ENCODE measurements at regions not wholly inside any gene's neighbourhood (a gene's known extent, or its start where the extent isn't known, plus 50 kb on each side); places are given as distances from the start of the nearest gene placed in this dataset.

DNA sequence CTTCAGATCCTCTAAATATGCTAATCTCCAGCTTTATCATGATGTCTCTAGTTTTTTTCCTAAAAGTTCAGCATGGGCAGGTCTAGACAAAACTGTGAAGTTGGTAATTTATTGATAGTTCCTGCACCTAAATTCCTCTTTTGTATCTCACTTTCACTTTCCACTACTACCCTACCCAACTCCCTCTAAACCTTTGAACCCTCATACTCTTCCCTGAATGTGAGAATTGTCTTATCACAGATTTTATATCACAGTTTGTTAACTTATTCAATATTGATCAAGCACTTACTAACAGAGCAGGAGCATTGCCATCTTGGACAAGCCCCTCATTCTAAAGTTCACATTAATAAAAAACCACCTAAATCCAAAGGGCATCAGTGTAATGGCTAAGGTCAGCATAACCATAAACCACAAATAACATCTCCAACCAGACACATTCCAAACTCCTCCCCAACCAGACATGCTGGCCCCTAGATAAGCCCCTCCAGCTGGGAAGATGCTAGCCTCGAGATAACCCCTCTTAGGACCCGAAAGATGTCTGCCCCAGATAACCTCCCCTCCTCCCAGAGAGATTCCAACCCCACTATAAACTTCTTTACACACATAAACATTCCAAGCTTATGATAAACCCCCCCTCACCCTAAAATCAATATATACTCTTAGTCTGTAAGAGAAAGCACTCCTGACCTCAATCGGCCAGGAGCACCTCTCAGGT is 78.7 kb downstream of the FSCB start:
- Histone ChIP-seq H3K4me1 (no peaks in the 10 kb centered on the region), H3K9me3 (replicated peaks in 1 of 11) (peaks cover 0 to 8% (median 0%) of the 10 kb centered on the region in 11 experiments; a peak in 2 of 22 replicates), H4K20me1 (no peaks in the 10 kb centered on the region), H3K4me2 (no peak overlapping the region), H3K36me3 (no peaks in the 10 kb centered on the region), H3K27ac (no peak overlapping the region), H3K27me3 (no peaks in the 10 kb centered on the region), H3K9ac (no peak overlapping the region), H3K4me3 (no peak overlapping the region)
- no peak for TF ChIP-seq Cebpa-rat (IDR thresholded peaks at IDR 0.05)

GRCh38 chr14:44422699-44423098 is 84.4 kb downstream of the FSCB start:
- Histone ChIP-seq H3K36me3 (no peaks in the 10 kb centered on the region), H3K27ac (no peak overlapping the region), H3K9me3 (replicated peaks in 1 of 11) (peaks cover 0 to 25% (median 8%) of the 10 kb centered on the region in 11 experiments; a peak in 12 of 22 replicates), H3K4me3 (no peak overlapping the region), H4K20me1 (no peaks in the 10 kb centered on the region), H3K4me1 (no peaks in the 10 kb centered on the region), H3K27me3 (no peaks in the 10 kb centered on the region), H3K9ac (no peak overlapping the region), H3K4me2 (no peak overlapping the region)
- TF ChIP-seq Cebpa-rat (IDR thresholded peaks at IDR 0.05), result no peak

GRCh38 chr14:44420226-44420625 is 86.9 kb downstream of the FSCB start:
- Histone ChIP-seq H3K4me3 (no peak overlapping the region), H3K4me1 (no peaks in the 10 kb centered on the region), H3K27me3 (no peaks in the 10 kb centered on the region), H3K4me2 (no peak overlapping the region), H3K9me3 (replicated peaks in 1 of 11) (peaks cover 0 to 26% (median 15%) of the 10 kb centered on the region in 11 experiments; a peak in 15 of 22 replicates), H4K20me1 (no peaks in the 10 kb centered on the region), H3K27ac (no peak overlapping the region), H3K9ac (no peak overlapping the region), H3K36me3 (no peaks in the 10 kb centered on the region)
- TF ChIP-seq Cebpa-rat (IDR thresholded peaks at IDR 0.05), result no peak

DNA sequence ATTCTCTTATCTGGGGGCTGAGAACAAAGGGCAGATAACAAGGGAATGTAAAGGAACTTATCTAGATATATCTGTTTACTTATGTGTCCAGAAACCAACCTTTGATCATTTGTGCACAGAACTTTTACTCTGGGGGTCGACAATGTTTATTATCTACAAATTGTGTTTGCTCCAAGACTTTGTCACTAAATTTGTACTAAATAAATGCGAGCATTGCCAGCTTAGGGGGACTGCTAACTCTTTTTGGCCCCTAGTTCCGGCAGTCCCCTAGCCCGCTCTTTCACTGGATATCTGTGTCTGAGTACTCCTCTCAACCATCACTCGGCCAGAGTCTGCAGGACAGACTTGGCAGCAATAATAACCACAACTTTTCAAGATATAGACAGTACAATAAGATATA is 88.2 kb downstream of the FSCB start:
- no peaks in the 10 kb centered on the region for H3K4me1 ChIP-seq
- no peak overlapping the region for H3K4me3 ChIP-seq
- no peak overlapping the region for H3K9ac ChIP-seq
- H3K4me2 ChIP-seq, result no peak overlapping the region
- H3K27me3 ChIP-seq, result no peaks in the 10 kb centered on the region
- no peak for TF ChIP-seq Cebpa-rat (IDR thresholded peaks at IDR 0.05)
- peaks cover 0 to 26% (median 15%) of the 10 kb centered on the region in 11 experiments; a peak in 15 of 22 replicates for H3K9me3 ChIP-seq (replicated peaks in 1 of 11)
- H4K20me1 ChIP-seq, result no peaks in the 10 kb centered on the region
- no peak overlapping the region for H3K27ac ChIP-seq
- no peaks in the 10 kb centered on the region for H3K36me3 ChIP-seq

GRCh38 chr14:44417809-44418208 is 89.3 kb downstream of the FSCB start:
- Histone ChIP-seq H3K4me3 (no peak overlapping the region), H4K20me1 (no peaks in the 10 kb centered on the region), H3K9me3 (replicated peaks in 1 of 11) (peaks cover 0 to 26% (median 14%) of the 10 kb centered on the region in 11 experiments; a peak in 14 of 22 replicates), H3K27me3 (no peaks in the 10 kb centered on the region), H3K36me3 (no peaks in the 10 kb centered on the region), H3K27ac (no peak overlapping the region), H3K4me2 (no peak overlapping the region), H3K9ac (no peak overlapping the region), H3K4me1 (no peaks in the 10 kb centered on the region)
- no peak for TF ChIP-seq Cebpa-rat (IDR thresholded peaks at IDR 0.05)

DNA sequence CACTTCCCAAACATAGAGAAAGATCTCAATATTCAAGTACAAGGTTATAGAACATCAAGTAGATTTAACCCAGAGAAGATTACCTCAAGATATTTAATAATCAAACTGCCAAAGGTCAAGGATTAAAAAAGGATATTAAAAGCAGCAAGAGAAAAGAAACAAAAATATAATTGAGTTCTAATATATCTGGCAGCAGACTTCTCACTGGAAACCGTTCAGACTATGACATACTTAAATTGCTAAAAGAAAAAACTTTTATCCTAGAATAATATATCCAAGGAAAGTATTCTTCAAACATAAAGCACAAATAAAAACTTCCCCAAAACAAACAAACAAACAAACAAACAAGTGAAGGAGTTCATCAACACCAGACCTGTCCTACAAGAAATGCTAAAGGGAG is 92.4 kb downstream of the FSCB start:
- Histone ChIP-seq H3K4me2 (no peak overlapping the region), H3K36me3 (no peaks in the 10 kb centered on the region), H3K9me3 (replicated peaks in 1 of 11) (peaks cover 0 to 26% (median 14%) of the 10 kb centered on the region in 11 experiments; a peak in 14 of 22 replicates), H3K4me1 (no peaks in the 10 kb centered on the region), H3K27me3 (no peaks in the 10 kb centered on the region), H3K4me3 (no peak overlapping the region), H3K9ac (no peak overlapping the region), H4K20me1 (no peaks in the 10 kb centered on the region), H3K27ac (no peak overlapping the region)
- no peak for TF ChIP-seq Cebpa-rat (IDR thresholded peaks at IDR 0.05)

GRCh38 chr14:44412858-44413569 is 94.1 kb downstream of the FSCB start:
- H3K27ac ChIP-seq, result no peak overlapping the region
- H3K9ac ChIP-seq, result no peak overlapping the region
- H3K27me3 ChIP-seq, result no peaks in the 10 kb centered on the region
- no peaks in the 10 kb centered on the region for H3K4me1 ChIP-seq
- no peak overlapping the region for H3K4me2 ChIP-seq
- no peak overlapping the region for H3K4me3 ChIP-seq
- H4K20me1 ChIP-seq, result no peaks in the 10 kb centered on the region
- H3K9me3 ChIP-seq (replicated peaks in 1 of 11), result peaks cover 0 to 13% (median 6%) of the 10 kb centered on the region in 11 experiments; a peak in 8 of 22 replicates
- H3K36me3 ChIP-seq, result no peaks in the 10 kb centered on the region
- TF ChIP-seq Cebpa-rat (IDR thresholded peaks at IDR 0.05), result no peak

DNA sequence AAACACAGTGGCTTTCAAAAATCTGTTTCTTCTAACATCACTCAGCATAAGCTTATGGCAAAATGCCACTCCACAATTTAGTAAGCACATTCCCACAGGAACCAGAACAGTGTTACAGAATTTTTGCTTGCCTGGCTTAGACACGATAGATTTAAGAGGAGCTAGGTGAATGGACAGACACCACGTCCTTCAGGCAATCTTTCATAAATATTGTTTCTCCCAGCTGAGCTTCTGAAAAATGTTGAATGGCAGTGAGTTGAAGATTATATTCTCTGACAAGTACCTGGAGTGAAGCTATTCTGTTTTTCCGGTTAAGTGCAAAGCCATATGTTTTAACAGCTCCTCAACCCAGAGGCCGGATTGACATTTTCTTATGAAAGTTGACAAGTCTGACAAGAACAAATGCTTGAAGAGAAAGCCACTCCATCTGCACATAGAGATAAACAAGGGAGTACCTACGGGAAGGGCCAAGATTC is 102.0 kb downstream of the FSCB start:
- Histone ChIP-seq H3K27ac (no peak overlapping the region), H3K36me3 (no peaks in the 10 kb centered on the region), H3K4me2 (no peak overlapping the region), H3K9ac (no peak overlapping the region), H4K20me1 (no peaks in the 10 kb centered on the region), H3K27me3 (no peaks in the 10 kb centered on the region), H3K4me1 (no peaks in the 10 kb centered on the region), H3K4me3 (no peak overlapping the region), H3K9me3 (replicated peaks in 1 of 11) (no peaks in the 10 kb centered on the region)
- no peak for TF ChIP-seq Cebpa-rat (IDR thresholded peaks at IDR 0.05)

DNA sequence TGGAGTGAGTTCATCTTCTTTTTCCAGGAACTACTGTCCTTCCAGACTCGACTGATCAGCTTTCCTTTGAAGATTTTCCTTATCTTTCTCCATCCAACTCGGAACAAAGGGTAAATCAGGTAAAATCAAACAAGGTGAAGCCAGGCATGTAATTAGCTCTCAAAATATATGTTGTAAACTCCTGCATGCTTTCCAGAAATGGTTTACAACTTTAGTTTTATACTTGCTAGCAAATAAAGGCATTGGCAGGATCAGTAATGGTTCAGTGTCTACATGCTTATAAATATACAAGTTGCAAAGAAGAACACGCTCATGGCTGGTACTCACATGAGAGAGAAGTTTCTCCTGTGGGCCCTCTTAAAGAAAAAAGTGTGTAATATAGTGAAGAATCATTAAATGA is 102.5 kb downstream of the FSCB start:
- Histone ChIP-seq H3K9me3 (replicated peaks in 1 of 11) (no peaks in the 10 kb centered on the region), H3K27me3 (no peaks in the 10 kb centered on the region), H3K4me1 (no peaks in the 10 kb centered on the region), H3K4me3 (no peak overlapping the region), H3K36me3 (no peaks in the 10 kb centered on the region), H3K27ac (no peak overlapping the region), H4K20me1 (no peaks in the 10 kb centered on the region), H3K9ac (no peak overlapping the region), H3K4me2 (no peak overlapping the region)
- no peak for TF ChIP-seq Cebpa-rat (IDR thresholded peaks at IDR 0.05)
